BJ (cell line): ENCODE measurements at regions not wholly inside any gene's neighbourhood (a gene's known extent, or its start where the extent isn't known, plus 50 kb on each side); places are given as distances from the start of the nearest gene placed in this dataset.

Source experiments
- CTCF ChIA-PET: fragments of 350-600 bp; formaldehyde crosslinking; extraction: SDS; loops from one replicate; lab custom pipeline; 2021; ENCODE audit warnings: antibody characterized with exemption, inconsistent platforms; lab: Yijun Ruan, JAX
- POLR2A ChIA-PET: fragments of 300-600 bp; sonication (Branson Sonifier 250); formaldehyde crosslinking; extraction: SDS; loops from one replicate; lab custom pipeline; 2021; ENCODE audit warnings: antibody characterized with exemption; lab: Charles Lee
- DNase-seq: peaks from one replicate; pipeline ENCODE4 v3.0.0-alpha.2; 2011; ENCODE audit warnings: low read depth
- H3K27me3 ChIP-seq: 2 replicates; pipeline ENCODE4 v1.6.0; 2011; ENCODE audit warnings: low read length; ENCODE audit not compliant: control insufficient read depth, insufficient read depth
- H3K36me3 ChIP-seq: 2 replicates; pipeline ENCODE4 v1.5.1; 2011; ENCODE audit warnings: low read length; ENCODE audit not compliant: control insufficient read depth, insufficient read depth
- H3K4me3 ChIP-seq: 2 replicates; pipeline ENCODE4 v1.5.1; 2011; ENCODE audit warnings: low read depth, mild to moderate bottlenecking, control low read depth, low read length
- TF ChIP-seq, protein P1 (sequence below): IDR thresholded peaks from 2 replicates; pipeline ENCODE4 v1.5.1; 2011; ENCODE audit warnings: low read depth, mild to moderate bottlenecking, control low read depth, inconsistent platforms, low read length, moderate library complexity; ENCODE audit not compliant: insufficient read depth

DNA sequence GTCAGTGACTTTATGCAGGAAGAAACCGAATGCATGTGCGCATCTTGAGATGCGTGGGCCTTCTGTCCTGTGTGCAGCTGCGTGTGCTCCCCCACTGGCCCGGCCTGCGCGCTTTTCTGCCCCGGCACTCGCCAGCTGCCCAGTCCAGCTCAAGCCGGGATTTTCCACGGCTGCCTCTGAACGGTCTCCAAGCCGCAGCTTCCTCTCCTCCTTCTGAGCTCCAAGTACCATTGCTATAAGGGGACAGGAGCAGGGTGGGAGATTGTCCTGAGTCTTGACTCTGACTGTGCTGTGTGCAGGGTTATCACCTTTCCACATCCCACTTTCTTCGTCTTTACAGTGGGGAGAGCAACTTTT, 302.8 kb downstream of the THBS2 start:
- DNase-seq: no peak
- ChIA-PET CTCF (no interaction called here), POLR2A (no interaction called here)
- Histone ChIP-seq H3K4me3 (no peak overlapping the region), H3K27me3 (no peaks in the 10 kb centered on the region; the same call in none of the 2 replicates), H3K36me3 (no peaks in the 10 kb centered on the region)
- TF ChIP-seq, protein P1, sequence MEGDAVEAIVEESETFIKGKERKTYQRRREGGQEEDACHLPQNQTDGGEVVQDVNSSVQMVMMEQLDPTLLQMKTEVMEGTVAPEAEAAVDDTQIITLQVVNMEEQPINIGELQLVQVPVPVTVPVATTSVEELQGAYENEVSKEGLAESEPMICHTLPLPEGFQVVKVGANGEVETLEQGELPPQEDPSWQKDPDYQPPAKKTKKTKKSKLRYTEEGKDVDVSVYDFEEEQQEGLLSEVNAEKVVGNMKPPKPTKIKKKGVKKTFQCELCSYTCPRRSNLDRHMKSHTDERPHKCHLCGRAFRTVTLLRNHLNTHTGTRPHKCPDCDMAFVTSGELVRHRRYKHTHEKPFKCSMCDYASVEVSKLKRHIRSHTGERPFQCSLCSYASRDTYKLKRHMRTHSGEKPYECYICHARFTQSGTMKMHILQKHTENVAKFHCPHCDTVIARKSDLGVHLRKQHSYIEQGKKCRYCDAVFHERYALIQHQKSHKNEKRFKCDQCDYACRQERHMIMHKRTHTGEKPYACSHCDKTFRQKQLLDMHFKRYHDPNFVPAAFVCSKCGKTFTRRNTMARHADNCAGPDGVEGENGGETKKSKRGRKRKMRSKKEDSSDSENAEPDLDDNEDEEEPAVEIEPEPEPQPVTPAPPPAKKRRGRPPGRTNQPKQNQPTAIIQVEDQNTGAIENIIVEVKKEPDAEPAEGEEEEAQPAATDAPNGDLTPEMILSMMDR: no peak

DNA sequence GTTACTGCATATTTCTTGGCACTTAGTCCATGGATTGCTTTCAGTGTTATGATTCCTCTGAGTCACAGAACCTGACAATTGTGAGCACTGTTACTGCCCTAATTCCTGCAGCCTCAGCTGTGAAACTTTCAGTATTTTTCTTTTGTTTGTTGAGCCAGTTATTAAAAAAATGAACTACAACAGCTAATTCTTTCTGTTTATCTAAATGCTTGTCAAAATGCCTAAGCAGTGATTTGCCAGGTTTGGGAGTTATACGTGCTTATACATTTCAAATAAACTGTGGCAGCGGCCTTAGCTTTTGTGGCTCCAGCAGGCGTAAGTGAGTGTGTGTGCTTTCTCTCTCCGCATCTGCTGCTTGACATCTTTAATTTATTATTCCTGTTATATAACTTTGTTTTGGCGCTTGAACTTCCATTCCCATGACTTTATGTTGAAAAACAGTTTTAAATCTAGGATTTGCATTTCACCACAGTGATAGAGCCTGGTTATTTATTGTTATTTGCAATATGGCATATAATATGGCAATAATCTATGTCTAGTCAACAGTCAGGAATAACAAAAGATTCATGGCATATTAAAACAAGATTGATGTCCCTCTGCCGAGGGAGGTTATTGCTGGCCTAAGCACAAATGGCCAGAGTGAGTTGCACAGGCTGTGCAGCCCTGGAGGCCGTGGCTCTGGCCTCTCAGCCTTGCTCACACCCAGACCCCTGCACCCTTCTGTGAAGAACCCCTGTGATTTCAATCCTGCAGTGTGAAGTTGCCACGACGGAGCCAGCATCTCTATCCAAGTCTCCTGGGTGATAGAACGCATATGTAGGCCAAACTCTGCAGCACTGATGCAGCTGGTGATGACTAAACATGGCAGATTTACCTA, 303.4 kb downstream of the THBS2 start:
- H3K36me3 ChIP-seq: no peaks in the 10 kb centered on the region
- DNase-seq: no peak
- no peaks in the 10 kb centered on the region; the same call in none of the 2 replicates for H3K27me3 ChIP-seq
- ChIA-PET POLR2A (no interaction called here), CTCF (interaction anchor here (0.6 kb wide), 2 partner anchors 12 to 438 kb away, joined by 3 to 4 read pairs; no protein-coding TSS in a partner anchor)
- no peak overlapping the region for H3K4me3 ChIP-seq
- TF ChIP-seq, protein P1: no peak

DNA sequence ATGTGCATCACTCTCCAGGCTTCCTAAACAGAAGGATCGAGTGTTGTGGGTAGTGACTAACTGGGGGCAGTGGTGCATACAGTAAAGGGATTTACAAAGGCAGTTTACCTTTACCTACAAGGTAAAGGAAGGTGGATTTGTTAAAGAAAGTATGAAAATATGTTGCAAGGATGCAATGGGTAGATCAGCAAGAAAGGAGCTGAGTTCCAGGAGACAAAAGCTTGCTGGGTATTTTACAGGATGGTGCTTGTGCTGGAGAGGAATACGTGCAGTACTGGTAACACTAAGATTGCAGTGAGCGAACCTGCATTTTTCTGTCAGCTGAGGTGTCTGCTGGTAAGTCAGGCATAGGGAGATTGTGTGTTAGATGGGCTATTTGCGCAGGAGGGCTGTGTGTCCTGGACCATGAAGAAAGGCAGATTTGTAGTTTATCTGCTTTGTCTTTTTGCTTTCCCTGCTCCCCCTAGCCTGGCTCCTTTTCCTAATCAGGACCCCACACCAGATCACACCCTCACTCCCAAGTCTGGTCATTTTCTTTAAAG, 304.6 kb downstream of the THBS2 start:
- TF ChIP-seq, protein P1: no peak
- CTCF ChIA-PET: interaction anchor here (0.6 to 1.6 kb wide), 3 partner anchors 8 to 439 kb away, joined by 3 to 4 read pairs (median 3); no protein-coding TSS in a partner anchor
- no peaks in the 10 kb centered on the region for H3K36me3 ChIP-seq
- no peak for DNase-seq
- H3K27me3 ChIP-seq: no peaks in the 10 kb centered on the region; the same call in none of the 2 replicates
- H3K4me3 ChIP-seq: no peak overlapping the region
- POLR2A ChIA-PET: no interaction called here

DNA sequence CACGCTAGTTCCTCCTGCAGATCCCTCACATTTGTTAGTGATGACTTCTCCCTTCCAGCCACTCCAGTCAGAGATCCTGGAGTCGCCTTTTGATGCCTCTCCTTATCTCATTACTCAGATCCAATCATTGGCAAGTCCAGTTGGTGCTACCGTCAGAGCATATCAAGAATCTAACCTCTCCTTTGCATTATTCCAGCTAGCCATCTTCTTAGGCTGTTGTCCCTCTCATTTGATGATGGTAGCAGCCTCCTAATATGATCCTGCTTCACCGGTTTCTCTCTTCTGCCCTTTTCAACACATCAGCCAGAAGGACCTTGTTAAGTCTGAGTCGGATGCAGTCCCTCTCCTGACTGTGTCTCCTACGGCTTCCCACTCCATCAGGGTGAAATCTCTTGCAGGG, 305.6 kb downstream of the THBS2 start:
- TF ChIP-seq, protein P1: no peak

DNA sequence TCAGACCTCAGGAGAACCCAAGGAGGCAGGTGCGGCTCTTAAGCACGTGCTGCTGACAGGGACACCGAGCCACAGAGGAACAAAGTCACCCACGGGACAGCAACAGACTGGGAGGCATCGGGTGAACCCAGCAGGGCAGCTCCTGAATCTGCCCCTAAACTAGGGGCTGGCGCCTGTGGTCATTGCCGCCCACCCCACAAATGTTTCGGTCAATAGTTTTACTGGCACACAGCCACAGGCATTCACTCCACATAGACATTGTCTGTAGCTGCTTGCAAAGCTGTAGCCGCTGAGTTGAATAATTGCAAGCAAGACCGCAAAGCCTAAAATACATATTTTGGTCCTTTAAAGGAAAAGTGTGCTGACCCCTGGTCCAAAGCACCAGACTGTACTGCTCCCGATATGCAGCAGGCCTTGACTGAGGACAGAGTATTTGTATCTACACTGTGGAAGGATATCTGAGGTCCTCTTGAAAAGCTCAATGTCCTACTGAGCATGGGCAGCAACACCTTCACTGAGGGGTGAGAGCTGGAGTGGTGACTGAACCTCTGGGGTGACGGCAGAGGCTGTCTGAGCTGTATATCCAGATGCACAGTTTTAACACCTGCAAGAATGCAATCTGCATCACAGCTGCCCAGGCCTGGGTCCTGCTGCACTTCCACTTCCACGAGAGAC, 310.3 kb downstream of the THBS2 start:
- DNase-seq: no peak
- TF ChIP-seq, protein P1: no peak
- Histone ChIP-seq H3K36me3 (no peaks in the 10 kb centered on the region), H3K27me3 (peaks cover 1% of the 10 kb centered on the region; the same call in 1 of the 2 replicates), H3K4me3 (no peak overlapping the region)
- POLR2A ChIA-PET: no interaction called here
- CTCF ChIA-PET: interaction anchor here (1.2 kb wide), 1 partner anchor 300 kb away, joined by 3 read pairs; no protein-coding TSS in a partner anchor

More for the DNA sequence above, 305.6 kb downstream of the THBS2 start:
- no peaks in the 10 kb centered on the region; the same call in none of the 2 replicates for H3K27me3 ChIP-seq
- H3K36me3 ChIP-seq: no peaks in the 10 kb centered on the region
- ChIA-PET POLR2A (no interaction called here), CTCF (interaction anchor here (1.1 to 1.6 kb wide), 2 partner anchors 9 to 56 kb away, joined by 3 read pairs; no protein-coding TSS in a partner anchor)
- DNase-seq: no peak
- H3K4me3 ChIP-seq: no peak overlapping the region
